Activated naive CD4-positive, alpha-beta T cell treated with anti-CD3 and anti-CD28 coated beads, Interleukin-2, amount 10 ng/mL, durations not matched to agents 7 days and 5 days (primary cell): ENCODE measurements at regions not wholly inside any gene's neighbourhood (a gene's known extent, or its start where the extent isn't known, plus 50 kb on each side); places are given as distances from the start of the nearest gene placed in this dataset.

Experiments
- CTCF ChIA-PET: fragments of 350-600 bp; sonication (Branson Sonifier 250); formaldehyde crosslinking; loops from one replicate; lab custom pipeline; 2021; ENCODE audit warnings: antibody characterized with exemption; lab: Charles Lee
- DNase-seq: peaks from one replicate; pipeline ENCODE4 v3.0.0-alpha.2; 2020
- H3K27ac Mint-ChIP-seq: one replicate; pipeline ENCODE4 v1.8.0; 2021; ENCODE audit warnings: mild to moderate bottlenecking, moderate library complexity, mixed read lengths
- H3K27me3 Mint-ChIP-seq: one replicate; pipeline ENCODE4 v1.8.0; 2021; ENCODE audit warnings: mild to moderate bottlenecking, mixed read lengths
- H3K36me3 Mint-ChIP-seq: one replicate; pipeline ENCODE4 v1.8.0; 2021; ENCODE audit warnings: mixed read lengths
- H3K4me1 Mint-ChIP-seq: one replicate; pipeline ENCODE4 v1.8.0; 2021; ENCODE audit warnings: mixed read lengths
- H3K4me3 Mint-ChIP-seq: one replicate; pipeline ENCODE4 v1.8.0; 2021; ENCODE audit warnings: mild to moderate bottlenecking, moderate library complexity, mixed read lengths
- H3K9me3 Mint-ChIP-seq: one replicate; pipeline ENCODE4 v1.8.0; 2021; ENCODE audit warnings: mixed read lengths

DNA sequence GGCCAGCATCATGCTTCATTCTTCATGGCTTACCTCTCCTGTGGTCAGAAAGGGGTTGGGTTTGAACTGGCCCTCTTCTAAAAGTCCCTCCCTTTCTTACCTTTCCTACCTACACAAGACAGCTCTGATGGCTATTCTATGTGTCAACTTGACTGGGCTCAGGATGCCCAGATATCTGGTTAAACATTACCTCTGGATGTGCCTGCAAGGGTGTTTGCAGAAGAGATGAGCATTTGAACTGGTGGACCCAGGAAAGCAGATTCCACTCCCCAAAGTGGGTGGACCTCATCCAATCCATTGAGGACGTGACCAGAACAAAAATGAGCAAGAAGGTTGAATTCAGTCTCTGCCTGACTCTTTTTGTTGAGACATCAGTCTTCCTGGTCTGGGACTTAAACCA, 79.0 kb upstream of the TCF7L2 start:
- Mint-ChIP-seq H3K27me3 (no peaks in the 10 kb centered on the region), H3K4me3 (no peak overlapping the region), H3K36me3 (no peaks in the 10 kb centered on the region), H3K4me1 (no peaks in the 10 kb centered on the region), H3K9me3 (peaks cover 7% of the 10 kb centered on the region), H3K27ac (no peak overlapping the region)
- CTCF ChIA-PET: no interaction called here
- no peak for DNase-seq

DNA sequence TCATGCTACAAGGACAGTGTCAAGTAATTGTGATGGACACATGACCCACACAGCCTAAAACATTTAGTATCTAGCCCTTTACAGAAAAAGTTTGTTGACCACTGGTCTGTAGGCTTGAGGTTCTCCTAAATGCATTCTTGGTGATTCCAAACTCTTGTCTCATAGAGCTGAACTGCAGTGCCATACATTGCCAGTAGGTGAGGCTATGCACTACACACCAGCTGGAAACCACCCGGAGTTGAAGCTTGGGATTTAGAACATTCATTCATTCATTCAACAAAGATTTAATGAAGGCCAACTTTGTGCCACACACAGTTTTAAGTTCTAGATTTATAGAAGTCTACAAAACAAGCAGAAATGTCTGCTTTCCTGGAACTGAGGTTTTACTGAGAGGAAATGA, 77.3 kb upstream of the TCF7L2 start:
- Mint-ChIP-seq H3K27ac (no peak overlapping the region), H3K36me3 (no peaks in the 10 kb centered on the region), H3K4me1 (no peaks in the 10 kb centered on the region), H3K27me3 (no peaks in the 10 kb centered on the region), H3K9me3 (peaks cover 7% of the 10 kb centered on the region), H3K4me3 (no peak overlapping the region)
- no peak for DNase-seq
- CTCF ChIA-PET: no interaction called here

DNA sequence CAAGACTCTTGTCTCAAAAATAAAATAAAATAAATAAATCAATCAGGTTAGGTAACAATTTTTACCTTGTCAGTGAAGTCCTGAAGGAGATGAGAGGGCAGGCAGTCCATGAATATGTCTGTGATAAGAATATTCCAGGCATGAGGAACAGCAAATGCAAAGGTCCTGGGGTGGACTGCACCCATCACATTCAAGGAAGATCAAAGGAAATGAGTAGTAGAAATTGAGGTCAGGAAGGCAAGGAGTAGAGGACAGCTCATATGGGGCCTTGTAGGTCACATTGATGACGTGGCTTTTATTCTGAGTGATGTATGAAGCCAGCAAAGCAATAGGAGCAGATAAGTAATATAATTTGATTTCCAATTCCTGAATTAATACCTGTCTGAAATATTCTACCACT, 76.5 kb upstream of the TCF7L2 start:
- H3K4me1 Mint-ChIP-seq: no peaks in the 10 kb centered on the region
- H3K9me3 Mint-ChIP-seq: peaks cover 7% of the 10 kb centered on the region
- no peaks in the 10 kb centered on the region for H3K36me3 Mint-ChIP-seq
- CTCF ChIA-PET: no interaction called here
- H3K4me3 Mint-ChIP-seq: no peak overlapping the region
- DNase-seq: no peak
- H3K27me3 Mint-ChIP-seq: no peaks in the 10 kb centered on the region
- H3K27ac Mint-ChIP-seq: no peak overlapping the region

- CTCF ChIA-PET: no interaction called here
- no peak overlapping the region for H3K4me3 Mint-ChIP-seq
- no peaks in the 10 kb centered on the region for H3K27me3 Mint-ChIP-seq
- peak overlapping the region; percentile 9 for H3K27ac Mint-ChIP-seq
- H3K4me1 Mint-ChIP-seq: no peaks in the 10 kb centered on the region
- no peaks in the 10 kb centered on the region for H3K36me3 Mint-ChIP-seq
- DNase-seq: no peak
- H3K9me3 Mint-ChIP-seq: peaks cover 7% of the 10 kb centered on the region
Observed at GRCh38 chr10:112874982-112875381, 75.1 kb upstream of the TCF7L2 start.

- no peaks in the 10 kb centered on the region for H3K36me3 Mint-ChIP-seq
- no peaks in the 10 kb centered on the region for H3K27me3 Mint-ChIP-seq
- H3K27ac Mint-ChIP-seq: no peak overlapping the region
- DNase-seq: no peak
- peaks cover 7% of the 10 kb centered on the region for H3K9me3 Mint-ChIP-seq
- CTCF ChIA-PET: no interaction called here
- no peak overlapping the region for H3K4me3 Mint-ChIP-seq
- no peaks in the 10 kb centered on the region for H3K4me1 Mint-ChIP-seq
Observed at GRCh38 chr10:112875476-112876267, 74.4 kb upstream of the TCF7L2 start.

GRCh38 chr10:112880633-112881530, 69.2 kb upstream of the TCF7L2 start:
- Mint-ChIP-seq H3K36me3 (no peaks in the 10 kb centered on the region), H3K4me3 (no peak overlapping the region), H3K27ac (no peak overlapping the region), H3K9me3 (no peaks in the 10 kb centered on the region), H3K27me3 (no peaks in the 10 kb centered on the region), H3K4me1 (no peaks in the 10 kb centered on the region)
- CTCF ChIA-PET: interaction anchor here (1.4 kb wide), 1 partner anchor 27 kb away, joined by 3 read pairs; no protein-coding TSS in a partner anchor
- no peak for DNase-seq

GRCh38 chr10:112883360-112884178, 66.5 kb upstream of the TCF7L2 start:
- Mint-ChIP-seq H3K4me1 (no peaks in the 10 kb centered on the region), H3K36me3 (no peaks in the 10 kb centered on the region), H3K27me3 (no peaks in the 10 kb centered on the region), H3K9me3 (no peaks in the 10 kb centered on the region), H3K4me3 (no peak overlapping the region), H3K27ac (no peak overlapping the region)
- CTCF ChIA-PET: no interaction called here
- DNase-seq: no peak

- H3K4me3 Mint-ChIP-seq: no peak overlapping the region
- CTCF ChIA-PET: no interaction called here
Observed at GRCh38 chr10:112884179-112884504, 65.9 kb upstream of the TCF7L2 start.

GRCh38 chr10:112886463-112886862, 63.6 kb upstream of the TCF7L2 start:
- H3K9me3 Mint-ChIP-seq: no peaks in the 10 kb centered on the region
- H3K4me1 Mint-ChIP-seq: no peaks in the 10 kb centered on the region
- no peaks in the 10 kb centered on the region for H3K36me3 Mint-ChIP-seq
- H3K27me3 Mint-ChIP-seq: peaks cover 4% of the 10 kb centered on the region
- H3K27ac Mint-ChIP-seq: no peak overlapping the region
- CTCF ChIA-PET: interaction anchor here (0.6 kb wide), 1 partner anchor 8 kb away, joined by 3 read pairs; no protein-coding TSS in a partner anchor
- DNase-seq: no peak
- H3K4me3 Mint-ChIP-seq: no peak overlapping the region

More at GRCh38 chr10:112884179-112884504, 65.9 kb upstream of the TCF7L2 start:
- H3K27me3 Mint-ChIP-seq: peaks cover under 1% of the 10 kb centered on the region
- H3K4me1 Mint-ChIP-seq: no peaks in the 10 kb centered on the region
- H3K27ac Mint-ChIP-seq: no peak overlapping the region
- no peaks in the 10 kb centered on the region for H3K36me3 Mint-ChIP-seq
- DNase-seq: no peak
- no peaks in the 10 kb centered on the region for H3K9me3 Mint-ChIP-seq

- H3K4me3 Mint-ChIP-seq: no peak overlapping the region
- H3K4me1 Mint-ChIP-seq: no peaks in the 10 kb centered on the region
- no peaks in the 10 kb centered on the region for H3K9me3 Mint-ChIP-seq
- CTCF ChIA-PET: no interaction called here
- no peaks in the 10 kb centered on the region for H3K36me3 Mint-ChIP-seq
- H3K27me3 Mint-ChIP-seq: peaks cover 4% of the 10 kb centered on the region
- DNase-seq: no peak
- no peak overlapping the region for H3K27ac Mint-ChIP-seq
Observed at GRCh38 chr10:112887968-112888367, 62.1 kb upstream of the TCF7L2 start.

GRCh38 chr10:112895292-112895691, 54.8 kb upstream of the TCF7L2 start:
- CTCF ChIA-PET: no interaction called here
- no peaks in the 10 kb centered on the region for H3K4me1 Mint-ChIP-seq
- H3K27me3 Mint-ChIP-seq: no peaks in the 10 kb centered on the region
- H3K36me3 Mint-ChIP-seq: no peaks in the 10 kb centered on the region
- H3K27ac Mint-ChIP-seq: no peak overlapping the region
- no peaks in the 10 kb centered on the region for H3K9me3 Mint-ChIP-seq
- no peak overlapping the region for H3K4me3 Mint-ChIP-seq
- DNase-seq: no peak

DNA sequence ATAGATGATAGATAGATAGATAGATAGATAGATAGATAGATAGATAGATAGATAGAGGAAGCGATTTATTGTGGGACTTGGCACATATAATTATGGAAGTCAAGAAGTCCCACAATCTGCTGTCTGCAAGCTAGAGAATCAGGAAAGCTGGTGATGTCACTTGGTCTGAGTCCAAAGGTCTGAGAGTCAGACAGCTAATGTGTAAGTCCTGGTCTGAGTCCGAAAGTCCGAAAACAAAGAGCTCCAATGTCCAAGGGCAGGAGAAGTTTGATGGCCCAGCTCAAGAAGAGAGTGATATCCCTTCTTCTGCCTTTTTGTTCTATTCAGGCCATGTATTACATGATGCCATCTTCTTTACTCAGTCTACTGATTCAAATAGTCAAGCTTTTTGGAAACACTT, 53.8 kb upstream of the TCF7L2 start:
- Mint-ChIP-seq H3K9me3 (no peaks in the 10 kb centered on the region), H3K4me3 (no peak overlapping the region), H3K27ac (no peak overlapping the region), H3K36me3 (no peaks in the 10 kb centered on the region), H3K4me1 (no peaks in the 10 kb centered on the region), H3K27me3 (peaks cover 2% of the 10 kb centered on the region)
- CTCF ChIA-PET: no interaction called here
- DNase-seq: no peak

DNA sequence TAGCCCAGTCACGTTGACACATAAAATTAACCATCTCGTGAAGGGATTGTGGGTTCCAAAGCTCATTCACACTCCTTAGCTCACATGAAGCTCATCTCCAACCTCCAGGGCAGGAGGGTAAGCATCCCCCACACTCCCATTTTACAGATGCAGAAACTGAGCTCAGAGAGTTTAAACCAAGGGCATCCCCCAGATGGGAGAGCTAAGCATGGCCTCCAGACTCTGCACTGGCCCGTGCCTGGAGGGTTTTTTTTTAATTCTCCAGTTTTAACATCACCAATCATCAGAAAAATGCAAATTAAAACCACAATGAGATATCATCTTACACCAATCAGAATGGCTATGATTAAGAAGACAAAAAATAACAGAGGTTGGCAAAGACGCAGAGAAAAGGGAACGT, 53.3 kb upstream of the TCF7L2 start:
- Mint-ChIP-seq H3K27me3 (peaks cover 4% of the 10 kb centered on the region), H3K4me1 (no peaks in the 10 kb centered on the region), H3K9me3 (no peaks in the 10 kb centered on the region), H3K27ac (no peak overlapping the region), H3K36me3 (no peaks in the 10 kb centered on the region), H3K4me3 (no peak overlapping the region)
- DNase-seq: no peak
- CTCF ChIA-PET: no interaction called here
